ENCODE measurements at regions not wholly inside any gene's neighbourhood (a gene's known extent, or its start where the extent isn't known, plus 50 kb on each side); places are given as distances from the start of the nearest gene placed in this dataset.
"Not testable (repeated sequence)": the region's sequence is repeated elsewhere in the genome, so short reads cannot be mapped to it uniquely, and the experiment has no call there.

DNA sequence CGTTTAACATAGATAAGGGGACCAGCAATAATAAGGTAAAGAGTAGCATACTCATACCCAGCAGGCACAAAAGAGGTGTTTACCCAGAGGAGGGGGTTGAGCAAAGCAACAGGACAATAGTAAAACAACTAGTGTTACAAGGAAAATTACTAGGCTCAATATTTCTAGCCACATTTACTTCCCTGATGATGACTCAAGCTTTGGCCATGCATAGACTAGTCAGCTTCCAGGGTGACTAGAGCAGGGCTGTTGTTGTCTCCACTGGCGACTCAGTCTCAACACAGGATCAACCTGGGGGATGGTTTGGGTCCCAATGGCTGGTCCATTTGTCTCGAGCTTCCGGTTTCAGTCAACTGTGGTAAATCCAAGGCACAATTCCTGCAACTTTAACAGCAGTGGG lies 217.7 kb upstream of the KCND2 start:
- DNase-seq, result no peak

DNA sequence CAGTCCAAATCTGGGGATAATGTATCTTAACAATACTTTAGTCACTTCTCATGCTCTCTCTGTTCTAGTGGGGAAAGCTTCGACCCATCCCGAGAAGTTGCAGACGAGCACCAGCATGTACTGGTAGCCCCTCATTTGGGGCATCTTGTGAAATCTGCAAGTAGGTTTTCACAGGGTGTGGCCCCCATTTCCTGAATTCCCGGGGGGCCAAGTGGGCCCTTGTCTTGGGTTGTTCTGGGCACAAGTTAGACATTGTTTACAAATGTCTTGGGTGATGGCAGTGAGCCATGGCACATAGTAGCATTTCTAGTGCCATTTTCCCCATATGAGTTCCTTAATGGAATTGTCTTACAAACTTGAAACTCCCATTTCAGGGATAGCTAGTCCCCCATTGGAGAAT lies 216.7 kb upstream of the KCND2 start:
- DNase-seq, result no peak

DNA sequence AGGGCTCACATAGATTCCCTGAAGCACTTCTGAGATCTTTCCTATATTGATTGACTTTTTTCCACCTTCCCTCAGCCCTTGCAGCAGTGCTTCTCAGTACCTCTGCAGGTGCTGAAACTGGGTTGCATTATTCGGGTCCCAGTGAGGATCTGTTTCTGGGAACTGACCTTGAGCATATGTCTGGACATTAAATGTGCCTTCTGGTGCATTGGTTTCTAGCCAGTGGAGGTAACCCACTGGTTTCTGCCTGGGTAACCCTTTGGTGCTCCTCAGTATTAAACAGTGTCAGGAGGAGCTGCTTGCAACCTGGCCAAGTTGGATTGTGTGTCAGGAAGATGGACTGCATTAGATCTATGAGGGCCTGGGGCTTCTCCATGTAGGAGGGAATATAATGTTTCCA lies 213.3 kb upstream of the KCND2 start:
- DNase-seq, result no peak

DNA sequence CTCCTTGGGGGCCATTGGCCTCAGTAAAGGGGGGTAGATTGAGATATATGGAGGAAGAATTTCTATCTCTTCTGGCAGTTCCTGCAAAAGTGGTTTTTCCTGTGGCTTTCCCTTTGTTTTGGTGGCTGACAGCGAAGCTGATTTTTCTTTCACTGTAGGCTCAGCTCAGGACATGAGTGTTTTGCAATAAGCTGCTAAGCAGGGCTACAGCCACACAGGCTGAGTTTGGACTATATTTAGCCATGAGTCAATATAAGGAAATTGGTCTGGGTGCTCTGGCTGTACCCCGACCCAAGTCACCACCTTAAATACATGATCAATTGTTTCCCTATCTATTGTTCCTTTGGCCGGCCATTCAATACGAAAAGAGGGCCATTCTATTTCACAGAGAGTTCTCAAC lies 212.7 kb upstream of the KCND2 start:
- no peak for DNase-seq

DNA sequence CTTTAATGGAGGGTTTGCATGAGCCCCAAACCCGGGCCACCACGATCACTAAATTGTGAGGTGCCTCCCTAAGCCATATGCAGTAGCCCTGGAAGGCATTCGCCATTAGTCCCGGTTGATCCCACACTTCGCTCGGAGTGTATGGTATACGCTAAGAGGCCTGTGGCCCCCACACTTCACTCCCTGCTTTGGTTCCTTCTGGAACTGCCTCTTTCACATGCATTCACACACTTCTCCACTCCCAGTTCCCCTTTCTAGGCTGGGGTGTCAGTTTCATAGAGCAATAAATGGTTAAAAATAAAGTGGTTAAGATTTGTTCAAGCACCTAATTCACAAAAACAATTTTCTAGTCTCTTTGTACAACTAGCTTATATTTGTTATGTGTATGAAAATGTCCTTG lies 212.1 kb upstream of the KCND2 start:
- DNase-seq, result no peak

DNA sequence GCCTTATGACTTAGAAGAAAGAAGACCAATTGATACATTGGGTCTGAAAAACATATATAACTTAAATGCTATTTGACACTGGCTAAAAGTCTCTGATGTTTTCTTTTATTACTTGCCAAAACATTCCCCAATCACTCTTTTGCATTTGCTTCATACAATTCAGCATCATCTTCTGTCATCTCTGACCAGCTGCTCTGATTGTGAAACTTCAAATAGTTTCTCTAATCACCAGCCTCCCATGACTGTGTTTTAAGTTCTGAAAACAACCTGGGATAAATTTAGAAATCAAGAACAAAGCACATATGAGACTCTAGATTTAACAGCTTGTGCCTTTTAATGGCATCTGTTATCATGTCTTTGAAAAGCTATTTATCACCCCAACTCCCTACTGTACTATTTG lies 208.4 kb upstream of the KCND2 start:
- DNase-seq, result no peak

DNA sequence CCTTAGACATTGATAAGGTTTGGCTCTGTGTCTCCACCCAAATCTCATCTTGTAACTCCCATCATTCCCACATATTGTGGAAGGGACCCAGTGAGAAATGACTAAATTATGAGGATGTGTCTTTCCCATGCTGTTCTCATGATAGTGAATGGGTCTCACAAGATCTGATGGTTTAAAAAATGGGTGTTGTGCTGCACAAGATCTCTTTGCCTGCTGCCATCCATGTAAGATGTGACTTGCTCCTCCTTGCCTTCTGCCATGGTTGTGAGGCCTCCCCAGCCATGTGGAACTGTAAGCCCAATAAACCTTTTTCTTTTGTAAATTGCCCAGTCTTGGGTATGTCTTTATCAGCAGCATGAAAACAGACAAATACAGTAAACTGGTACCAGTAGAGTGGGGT lies 206.1 kb upstream of the KCND2 start:
- DNase-seq, result not testable (repeated sequence)

DNA sequence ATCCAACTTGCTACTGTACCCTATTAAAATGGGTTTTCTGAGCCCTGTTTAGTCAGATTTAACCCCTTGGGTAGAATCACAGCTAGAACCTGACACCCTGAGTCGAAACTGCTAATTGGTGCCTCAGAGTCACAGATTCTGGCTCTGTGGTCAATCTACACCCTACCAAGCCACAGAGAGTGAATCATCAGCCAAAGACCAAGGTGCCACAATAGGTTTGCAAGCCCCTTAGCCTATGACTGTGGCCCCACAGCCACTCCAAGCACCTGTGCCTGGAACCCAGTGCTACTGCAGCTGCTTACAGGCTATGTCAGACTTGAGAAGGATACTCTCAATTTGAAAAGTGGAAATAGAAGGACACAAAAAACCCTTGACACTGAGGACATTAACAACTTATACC lies 202.8 kb upstream of the KCND2 start:
- no peak for DNase-seq

DNA sequence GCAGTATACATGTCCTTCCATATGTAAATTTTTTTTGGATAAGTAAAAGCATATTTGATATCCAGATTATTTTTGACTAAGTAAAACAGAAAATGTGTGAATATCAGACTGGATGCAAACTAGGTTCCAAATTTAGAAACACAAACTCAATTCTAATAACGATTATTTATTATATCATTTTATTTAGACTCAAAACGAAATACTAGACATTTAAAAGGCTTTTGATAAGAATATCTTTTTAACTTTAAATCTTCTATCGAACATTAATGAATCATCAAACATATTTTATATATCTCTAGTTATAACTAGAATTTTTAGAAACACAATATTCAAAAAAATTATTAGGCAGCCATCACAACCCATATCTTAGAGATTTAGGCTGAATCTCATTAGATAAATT lies 195.2 kb upstream of the KCND2 start:
- no peak for DNase-seq

DNA sequence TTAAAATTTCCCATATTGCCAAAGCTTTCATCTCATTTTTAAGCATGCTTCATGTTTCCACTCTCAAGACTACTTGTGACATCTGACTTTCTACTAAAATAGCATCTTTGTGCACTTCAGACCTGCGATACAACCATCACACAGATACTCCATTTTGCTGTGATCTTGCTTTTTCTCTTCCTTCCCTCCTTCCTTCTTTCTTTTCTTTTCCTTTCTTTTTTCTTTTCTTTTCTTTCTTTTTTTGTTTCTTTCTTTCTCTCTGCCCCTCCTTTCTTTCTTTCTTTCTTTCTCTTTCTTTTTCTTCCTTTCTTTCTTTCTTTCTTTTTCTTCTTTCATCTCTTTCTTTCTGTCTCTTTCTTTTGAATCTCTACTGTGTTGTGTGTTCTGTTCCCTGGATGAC lies 194.0 kb upstream of the KCND2 start:
- DNase-seq, result no peak

DNA sequence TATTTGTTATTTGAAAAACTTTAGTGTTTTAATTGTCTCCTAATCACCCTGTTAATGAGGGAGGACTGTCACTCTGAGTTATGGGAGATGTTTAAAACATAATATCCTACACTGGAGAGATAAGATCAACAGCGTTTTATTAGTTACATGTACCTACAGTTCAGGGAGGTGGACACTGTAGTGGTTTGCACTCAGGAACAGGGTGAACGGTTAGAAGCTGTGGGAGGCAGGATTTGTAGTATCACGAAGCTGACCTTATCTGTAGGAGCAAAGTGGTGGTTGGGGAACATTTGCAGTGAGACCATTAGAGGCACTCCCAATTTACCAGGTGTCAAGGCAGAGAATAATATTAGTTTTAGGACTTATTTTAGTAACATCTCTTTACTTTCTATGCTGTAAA lies 193.3 kb upstream of the KCND2 start:
- DNase-seq, result no peak

DNA sequence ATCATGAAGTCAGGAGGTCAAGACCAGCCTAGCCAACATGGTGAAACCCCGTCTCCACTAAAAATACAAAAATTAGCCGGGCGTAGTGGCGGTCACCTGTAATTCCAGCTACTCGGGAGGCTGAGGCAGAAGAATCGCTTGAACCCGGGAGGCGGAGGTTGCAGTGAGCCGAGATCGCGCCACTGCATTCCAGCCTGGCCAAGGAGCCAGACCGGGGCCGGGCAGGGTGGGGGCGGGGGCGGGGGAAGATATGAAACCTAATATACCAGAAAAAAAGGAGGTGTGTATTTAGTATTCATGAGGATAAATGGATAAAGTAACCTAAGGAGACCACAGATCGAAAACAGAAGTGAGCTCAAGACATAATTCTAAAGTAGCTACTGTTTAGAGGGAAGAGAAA lies 186.5 kb upstream of the KCND2 start:
- not testable (repeated sequence) for DNase-seq

DNA sequence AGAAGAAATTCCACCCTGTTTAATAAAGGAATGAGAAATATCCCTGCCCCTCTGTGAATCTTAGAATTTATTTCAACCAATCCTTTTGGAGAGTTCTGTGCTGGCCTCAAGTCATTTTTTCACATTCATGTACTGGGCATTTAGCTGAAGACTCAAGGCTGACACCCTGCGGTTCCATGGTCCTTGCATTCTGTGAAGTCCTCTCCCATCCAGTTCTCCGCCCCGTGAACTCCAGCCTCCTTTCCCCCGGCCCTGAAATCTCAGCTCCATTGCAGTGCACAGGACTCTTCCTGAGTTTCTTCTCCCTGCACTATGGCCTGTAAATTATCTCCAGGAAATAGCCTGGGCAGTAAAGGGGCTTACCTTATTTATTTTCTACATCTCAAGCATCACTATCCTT lies 183.0 kb upstream of the KCND2 start:
- DNase-seq, result peak; percentile 0

DNA sequence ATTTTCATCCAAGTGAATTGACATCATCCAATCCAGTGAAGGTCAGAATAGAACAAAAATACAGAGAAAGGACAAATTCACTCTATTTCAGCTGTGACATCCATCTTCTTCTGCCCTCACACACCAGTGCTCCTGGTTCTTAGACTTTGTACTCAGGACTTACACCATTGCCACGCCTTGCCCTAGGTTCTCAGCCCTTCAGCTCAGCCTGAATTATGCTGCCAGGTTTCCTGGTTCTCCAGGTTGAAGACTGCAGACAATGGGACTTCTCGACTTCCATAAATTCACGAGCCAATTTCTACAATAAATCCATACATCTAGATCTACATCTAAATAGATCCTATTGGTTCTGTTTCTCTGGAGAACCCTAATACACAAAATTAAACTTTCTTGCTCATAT lies 181.2 kb upstream of the KCND2 start:
- DNase-seq, result no peak

DNA sequence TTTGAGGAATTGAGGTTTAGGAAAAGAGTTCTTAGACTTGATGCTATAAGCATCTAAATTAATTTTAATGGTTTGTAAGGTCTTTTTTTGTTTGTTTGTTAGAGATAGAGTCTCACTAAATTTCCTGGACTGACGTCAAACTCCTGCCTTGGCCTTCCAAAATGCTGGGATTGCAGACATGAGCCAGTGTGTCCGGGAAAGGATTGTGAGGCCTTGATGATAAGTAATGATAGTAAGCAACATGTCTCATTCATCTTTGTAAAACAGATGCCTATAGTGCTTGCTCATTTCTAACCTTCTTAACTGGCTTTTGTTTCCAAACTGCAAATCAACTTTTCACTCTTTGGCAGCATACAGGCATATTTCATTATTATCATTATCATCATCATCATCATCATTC lies 176.0 kb upstream of the KCND2 start:
- no peak for DNase-seq

DNA sequence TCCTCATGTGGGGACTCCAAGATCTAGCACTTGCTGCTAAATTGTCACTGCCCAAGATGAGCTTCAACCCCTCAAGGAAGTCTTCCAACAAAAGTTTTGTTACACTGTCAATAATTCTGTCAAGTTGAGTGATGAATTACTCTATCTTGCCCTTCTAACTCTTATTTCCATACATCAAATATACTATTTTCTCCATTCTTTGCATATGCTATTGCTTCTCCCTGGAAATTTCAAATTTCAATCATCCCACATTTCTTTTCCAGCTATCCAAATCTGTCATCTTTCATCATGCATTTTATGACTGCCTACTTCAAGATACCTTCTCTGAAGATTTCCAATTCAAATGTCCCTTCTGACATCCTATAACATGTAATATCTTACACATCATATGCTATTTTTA lies 175.2 kb upstream of the KCND2 start:
- no peak for DNase-seq

DNA sequence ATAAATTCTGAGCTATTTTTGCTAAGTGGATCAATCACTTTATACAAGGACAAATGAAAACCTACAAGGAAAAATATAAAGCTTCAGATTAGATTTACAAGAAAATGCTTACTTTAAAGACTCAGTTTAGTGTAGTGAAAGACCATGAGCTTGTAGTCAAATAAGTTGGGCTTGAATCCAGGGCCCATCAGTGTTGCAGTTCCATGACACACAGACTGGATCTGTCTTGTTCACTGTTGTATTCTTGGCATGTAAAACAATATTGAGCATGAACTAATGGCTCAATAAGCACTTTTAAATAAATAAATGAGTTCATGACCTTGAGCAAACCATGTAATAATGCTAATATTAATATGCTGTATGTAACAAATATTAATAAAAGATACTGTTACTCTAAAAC lies 164.6 kb upstream of the KCND2 start:
- no peak for DNase-seq

DNA sequence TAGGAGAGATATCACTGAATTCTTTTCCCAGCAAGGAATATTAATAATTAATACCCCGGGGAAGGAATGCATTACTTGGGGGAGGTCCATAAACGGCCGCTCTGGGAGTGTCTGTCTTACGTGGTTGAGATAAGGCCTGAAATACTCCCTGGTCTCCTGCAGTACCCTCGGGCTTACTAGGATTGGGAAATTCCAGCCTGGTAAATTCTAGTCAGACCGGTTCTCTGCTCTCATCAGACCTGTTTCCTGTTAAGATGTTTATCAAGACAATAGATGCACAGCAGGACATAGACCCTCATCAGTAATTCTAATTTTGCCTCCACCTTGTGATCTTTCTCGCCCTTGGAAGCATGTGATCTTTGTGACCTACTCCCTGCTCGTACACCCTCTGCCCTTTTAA lies 162.8 kb upstream of the KCND2 start:
- no peak for DNase-seq

DNA sequence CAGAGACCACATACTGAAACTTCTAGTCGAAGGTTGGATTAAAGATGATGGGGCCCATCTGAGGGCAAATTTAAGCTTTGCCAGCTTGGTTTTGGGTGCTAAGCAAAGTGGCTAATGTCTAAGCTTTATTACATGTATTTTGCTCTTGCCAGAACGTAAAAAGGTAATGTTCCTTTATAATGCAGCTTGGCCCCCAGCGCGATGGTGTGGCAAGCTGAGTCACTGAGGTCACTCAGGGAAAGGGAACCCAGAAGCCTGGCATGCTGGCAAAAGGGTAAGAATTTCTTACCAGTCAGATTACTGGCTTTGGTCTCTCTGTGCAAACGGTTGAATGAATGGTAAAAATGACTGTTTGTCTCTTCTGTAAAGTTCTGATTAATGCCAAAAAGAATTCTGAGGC lies 158.3 kb upstream of the KCND2 start:
- DNase-seq, result no peak

DNA sequence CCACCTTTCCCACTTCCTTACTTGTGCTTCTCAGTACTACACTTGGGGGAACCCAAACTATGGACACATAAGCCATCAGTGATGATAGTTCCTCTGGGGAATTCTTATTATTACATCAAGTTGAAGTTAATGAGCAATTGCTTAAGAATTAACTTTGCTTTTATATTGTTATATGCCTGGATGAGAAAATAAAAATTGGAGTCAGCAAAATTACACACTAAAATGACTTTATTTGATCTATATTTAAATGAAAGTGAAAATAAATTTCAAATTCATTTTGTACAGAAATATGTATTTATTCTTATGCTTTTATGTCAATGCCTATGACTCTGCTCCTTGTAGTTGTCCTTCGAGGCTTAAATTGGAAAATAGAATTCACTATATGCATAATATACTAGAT lies 149.4 kb upstream of the KCND2 start:
- DNase-seq, result no peak

DNA sequence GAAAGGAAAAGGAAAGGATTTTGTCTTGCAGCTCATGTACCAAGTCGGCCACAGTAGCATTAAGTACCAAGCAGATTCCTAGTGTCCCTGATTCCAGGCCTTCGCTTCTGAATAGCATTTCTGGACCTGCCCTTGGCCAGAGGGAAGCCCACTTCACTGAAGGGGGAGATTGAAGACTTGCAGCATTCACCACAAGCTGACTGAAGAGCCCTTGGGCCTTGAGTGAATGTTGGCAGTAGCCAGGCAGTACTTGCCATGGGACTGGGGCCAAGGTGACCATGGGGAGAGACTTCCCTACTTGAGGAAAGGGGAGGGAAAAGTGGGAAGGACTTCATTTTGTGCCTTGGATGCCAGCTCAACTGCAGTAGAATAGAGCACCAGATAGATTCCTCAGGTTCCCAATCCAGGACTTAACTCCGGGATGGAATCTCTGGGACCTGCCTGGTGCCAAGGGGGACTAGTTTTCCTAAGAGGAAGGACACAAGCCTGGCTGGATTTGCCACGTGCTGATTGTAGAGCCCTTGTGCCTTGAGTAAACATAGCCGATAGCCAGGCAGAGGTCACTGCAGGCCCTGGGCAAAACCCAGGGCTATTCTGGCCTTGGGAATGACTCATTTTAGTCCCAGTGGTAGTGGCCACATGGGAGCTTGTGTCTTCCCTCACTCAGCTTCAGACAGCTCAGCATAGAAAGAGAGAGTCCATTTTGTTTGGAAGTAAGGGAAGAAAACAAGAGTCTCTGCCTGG lies 141.7 kb upstream of the KCND2 start:
- DNase-seq, result no peak

DNA sequence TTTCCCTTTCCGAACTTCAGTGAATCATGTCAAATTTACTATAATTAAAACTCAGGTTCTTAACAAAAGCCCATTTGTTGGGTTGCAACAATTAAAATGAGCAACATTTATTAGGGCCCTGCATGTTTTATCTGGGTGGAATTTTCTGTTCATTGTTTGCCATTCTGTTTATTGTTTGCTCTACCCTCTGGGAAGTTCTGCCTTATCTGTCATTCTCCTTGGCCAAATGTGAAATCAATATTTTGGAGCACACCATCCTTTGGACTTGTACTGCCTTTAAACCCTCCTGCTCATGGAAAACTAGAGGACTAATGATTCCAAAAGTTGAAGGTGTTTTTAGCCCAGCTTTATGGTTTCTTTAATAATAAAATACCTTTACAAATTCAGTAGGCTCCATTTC lies 134.5 kb upstream of the KCND2 start:
- no peak for DNase-seq

DNA sequence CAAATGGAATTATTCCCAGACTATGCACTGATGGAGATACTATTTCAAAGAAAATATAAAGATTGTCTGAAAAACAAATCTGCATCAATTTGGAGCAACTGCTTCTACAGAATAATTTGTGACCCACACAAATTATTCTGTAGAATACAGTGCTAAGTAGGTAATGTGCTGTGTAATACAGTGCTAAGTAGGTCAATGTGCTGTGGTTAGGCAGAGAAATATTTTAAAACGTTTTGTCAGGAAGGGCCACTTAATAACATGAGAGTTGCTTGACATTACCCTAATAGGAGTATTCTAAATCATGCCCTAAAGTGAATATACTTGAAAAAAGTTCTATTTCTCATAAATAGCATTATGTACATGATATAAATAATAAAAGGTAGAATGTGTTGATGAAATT lies 116.5 kb upstream of the KCND2 start:
- no peak for DNase-seq

DNA sequence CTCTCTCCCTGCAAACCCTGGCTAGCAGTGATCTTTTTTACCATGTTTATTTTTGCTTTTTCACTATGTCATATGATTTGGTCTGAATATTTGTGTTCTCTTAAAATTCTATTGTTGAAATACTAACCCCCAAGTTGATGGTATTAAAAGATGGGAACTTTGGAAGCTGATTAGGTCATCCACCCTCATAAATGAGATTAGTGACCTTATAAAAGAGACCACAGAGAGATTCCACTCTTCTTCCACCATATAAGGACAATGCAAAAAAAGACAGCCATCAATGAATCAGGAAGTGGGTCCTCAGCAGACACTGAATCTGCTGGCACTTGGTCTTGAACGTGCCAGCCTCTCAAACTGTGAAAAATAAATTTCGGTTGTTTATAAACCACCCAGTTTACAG lies 112.8 kb upstream of the KCND2 start:
- DNase-seq, result no peak

DNA sequence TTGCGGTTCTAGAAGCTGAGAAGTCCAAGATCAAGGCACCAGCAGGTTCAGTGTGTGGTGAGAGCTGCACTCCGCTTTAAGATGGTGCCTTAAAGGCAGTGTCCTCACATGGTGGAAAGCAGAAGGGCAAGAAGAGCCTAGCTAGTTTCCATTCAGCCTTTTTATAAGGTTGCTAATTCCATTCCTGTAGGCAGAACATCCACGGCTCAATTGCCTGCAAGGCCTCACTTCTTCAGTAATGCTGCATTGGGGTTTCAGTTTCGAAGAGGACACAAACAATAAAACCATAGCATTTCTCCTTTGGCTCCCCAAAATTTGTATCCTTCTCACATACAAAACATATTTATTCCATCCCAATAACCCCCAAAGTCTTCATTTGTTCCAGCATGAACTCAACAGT lies 109.5 kb upstream of the KCND2 start:
- DNase-seq, result no peak

DNA sequence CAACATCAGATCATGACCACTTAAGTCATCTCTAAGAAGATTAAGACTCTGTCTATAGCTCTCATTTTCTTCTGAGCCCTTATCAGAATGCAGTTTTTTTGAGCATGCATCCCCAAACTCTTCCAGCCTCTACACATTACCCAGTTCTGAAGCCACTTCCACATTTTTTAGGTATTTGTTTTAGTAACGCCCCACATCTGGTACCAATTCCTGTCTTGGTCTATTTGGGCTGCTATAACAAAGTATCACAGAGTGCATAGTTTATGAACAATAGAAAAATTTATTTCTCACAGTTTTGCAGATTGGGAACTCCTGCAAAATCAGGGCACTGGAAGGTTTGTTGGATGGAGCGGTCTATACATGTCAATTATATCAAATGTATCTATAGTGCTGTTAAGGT lies 107.7 kb upstream of the KCND2 start:
- DNase-seq, result no peak

All from NCI-H1436 (cell line).